ENCODE measurements at regions not wholly inside any gene's neighbourhood (a gene's known extent, or its start where the extent isn't known, plus 50 kb on each side); places are given as distances from the start of the nearest gene placed in this dataset.

DNA sequence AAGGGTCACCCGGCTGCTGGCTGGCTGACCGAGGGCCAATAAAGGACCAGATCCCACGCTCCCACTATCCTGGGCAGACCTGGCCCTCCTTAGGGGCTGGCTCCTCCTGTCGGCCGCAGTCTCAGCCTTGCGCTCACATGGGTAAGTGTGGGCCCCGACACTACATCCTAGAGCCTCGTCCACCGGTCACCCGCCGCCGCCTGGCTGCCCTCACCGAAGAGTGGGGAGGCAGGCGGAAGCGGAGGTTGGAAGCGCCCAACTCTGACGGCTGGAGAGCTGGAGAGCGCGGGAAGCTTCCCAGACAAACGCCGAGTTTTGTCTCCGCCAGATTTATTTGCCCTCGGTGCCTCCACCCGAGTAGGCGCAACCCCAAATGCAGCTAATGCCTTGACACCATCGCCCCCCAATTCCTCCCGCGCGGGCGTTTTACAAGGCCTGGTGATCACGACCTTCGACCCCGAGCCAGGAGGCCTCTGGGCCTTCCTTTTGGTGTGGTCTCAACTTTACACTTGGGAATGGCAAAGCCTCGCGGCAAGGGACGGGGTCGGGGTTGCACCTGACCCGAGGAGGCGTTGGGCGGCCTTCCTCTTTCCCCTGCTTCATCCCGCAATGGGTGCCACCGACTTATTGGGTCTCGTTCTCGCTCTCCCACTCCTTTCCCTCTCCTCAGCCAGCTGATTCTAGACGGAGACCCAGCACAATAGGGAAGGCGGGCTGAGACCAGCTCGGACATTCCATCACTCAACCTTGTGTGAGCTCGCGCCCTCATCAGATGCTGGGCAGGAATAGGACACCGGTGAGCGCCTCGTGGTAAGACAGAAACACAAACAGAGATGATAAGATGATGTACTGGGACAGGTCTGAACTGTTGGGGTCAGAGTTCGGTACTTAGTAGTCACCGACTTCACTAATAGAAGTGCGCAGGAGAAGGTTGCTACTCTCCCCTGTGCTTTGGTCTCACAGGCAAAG is 78.3 kb upstream of the ANO4 start:
- Histone ChIP-seq H3K4me1 (ENCODE audit: insufficient read depth, low read length) (no peaks in the 10 kb centered on the region), H3K4me3 (ENCODE audit: insufficient read depth, low read length) (no peak overlapping the region), H3K36me3 (ENCODE audit: insufficient read depth, low read length) (no peaks in the 10 kb centered on the region), H3K4me2 (ENCODE audit: insufficient read depth, low read length) (no peak overlapping the region), H3K27ac (ENCODE audit: low read depth, low read length) (no peak overlapping the region), H3K9me3 (ENCODE audit: low read depth, low read length) (no peaks in the 10 kb centered on the region), H3K27me3 (ENCODE audit: insufficient read depth, low read length) (peaks cover 29% of the 10 kb centered on the region), H2AFZ (ENCODE audit: low read length) (no peak overlapping the region), H3K79me2 (ENCODE audit: insufficient read depth, low read length) (no peaks in the 10 kb centered on the region), H4K20me1 (ENCODE audit: insufficient read depth, low read length) (no peaks in the 10 kb centered on the region)
- TF ChIP-seq, protein P1, sequence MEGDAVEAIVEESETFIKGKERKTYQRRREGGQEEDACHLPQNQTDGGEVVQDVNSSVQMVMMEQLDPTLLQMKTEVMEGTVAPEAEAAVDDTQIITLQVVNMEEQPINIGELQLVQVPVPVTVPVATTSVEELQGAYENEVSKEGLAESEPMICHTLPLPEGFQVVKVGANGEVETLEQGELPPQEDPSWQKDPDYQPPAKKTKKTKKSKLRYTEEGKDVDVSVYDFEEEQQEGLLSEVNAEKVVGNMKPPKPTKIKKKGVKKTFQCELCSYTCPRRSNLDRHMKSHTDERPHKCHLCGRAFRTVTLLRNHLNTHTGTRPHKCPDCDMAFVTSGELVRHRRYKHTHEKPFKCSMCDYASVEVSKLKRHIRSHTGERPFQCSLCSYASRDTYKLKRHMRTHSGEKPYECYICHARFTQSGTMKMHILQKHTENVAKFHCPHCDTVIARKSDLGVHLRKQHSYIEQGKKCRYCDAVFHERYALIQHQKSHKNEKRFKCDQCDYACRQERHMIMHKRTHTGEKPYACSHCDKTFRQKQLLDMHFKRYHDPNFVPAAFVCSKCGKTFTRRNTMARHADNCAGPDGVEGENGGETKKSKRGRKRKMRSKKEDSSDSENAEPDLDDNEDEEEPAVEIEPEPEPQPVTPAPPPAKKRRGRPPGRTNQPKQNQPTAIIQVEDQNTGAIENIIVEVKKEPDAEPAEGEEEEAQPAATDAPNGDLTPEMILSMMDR (IDR thresholded peaks at IDR 0.05; ENCODE audit: extremely low read depth, low read depth, low read length): no peak
- peak; percentile 58 for DNase-seq (ENCODE audit: insufficient read length, low spot score, missing footprints)

- Histone ChIP-seq H4K20me1 (ENCODE audit: insufficient read depth, low read length) (no peaks in the 10 kb centered on the region), H3K4me1 (ENCODE audit: insufficient read depth, low read length) (no peaks in the 10 kb centered on the region), H3K9me3 (ENCODE audit: low read depth, low read length) (no peaks in the 10 kb centered on the region), H3K4me3 (ENCODE audit: insufficient read depth, low read length) (peak overlapping the region; percentile 19), H3K27ac (ENCODE audit: low read depth, low read length) (no peak overlapping the region), H3K36me3 (ENCODE audit: insufficient read depth, low read length) (no peaks in the 10 kb centered on the region), H3K79me2 (ENCODE audit: insufficient read depth, low read length) (no peaks in the 10 kb centered on the region), H3K4me2 (ENCODE audit: insufficient read depth, low read length) (no peak overlapping the region), H2AFZ (ENCODE audit: low read length) (no peak overlapping the region), H3K27me3 (ENCODE audit: insufficient read depth, low read length) (peaks cover 29% of the 10 kb centered on the region)
- TF ChIP-seq, protein P1 (IDR thresholded peaks at IDR 0.05; ENCODE audit: extremely low read depth, low read depth, low read length): no peak
- peak; percentile 82 for DNase-seq (ENCODE audit: insufficient read length, low spot score, missing footprints)
These were observed 77.4 kb upstream of the ANO4 start for GRCh38 chr12:100716945-100717732.

GRCh38 chr12:100717733-100718067 is 76.9 kb upstream of the ANO4 start:
- no peaks in the 10 kb centered on the region for H3K36me3 ChIP-seq (ENCODE audit: insufficient read depth, low read length)
- H3K4me3 ChIP-seq (ENCODE audit: insufficient read depth, low read length): no peak overlapping the region
- DNase-seq (ENCODE audit: insufficient read length, low spot score, missing footprints): peak; percentile 62

More at GRCh38 chr12:100717733-100718067, 76.9 kb upstream of the ANO4 start:
- Histone ChIP-seq H4K20me1 (ENCODE audit: insufficient read depth, low read length) (no peaks in the 10 kb centered on the region), H3K4me2 (ENCODE audit: insufficient read depth, low read length) (no peak overlapping the region), H3K79me2 (ENCODE audit: insufficient read depth, low read length) (no peaks in the 10 kb centered on the region), H3K4me1 (ENCODE audit: insufficient read depth, low read length) (no peaks in the 10 kb centered on the region), H3K27ac (ENCODE audit: low read depth, low read length) (no peak overlapping the region), H3K9me3 (ENCODE audit: low read depth, low read length) (no peaks in the 10 kb centered on the region), H3K27me3 (ENCODE audit: insufficient read depth, low read length) (peaks cover 29% of the 10 kb centered on the region), H2AFZ (ENCODE audit: low read length) (no peak overlapping the region)
- TF ChIP-seq, protein P1 (IDR thresholded peaks at IDR 0.05; ENCODE audit: extremely low read depth, low read depth, low read length): no peak

Data from osteoblast (primary cell).